Choroid plexus epithelial cell (primary cell): ENCODE measurements at regions not wholly inside any gene's neighbourhood (a gene's known extent, or its start where the extent isn't known, plus 50 kb on each side); places are given as distances from the start of the nearest gene placed in this dataset.

ENCODE experiments used
- DNase-seq: peaks from one replicate; pipeline ENCODE4 v3.0.0-alpha.2; 2010; ENCODE audit warnings: low read depth
- H3K4me3 ChIP-seq: 2 replicates; pipeline ENCODE4 v1.5.1; 2011; ENCODE audit warnings: low read depth, mild to moderate bottlenecking, control low read depth, low read length, moderate library complexity
- CTCF ChIP-seq: conservative IDR thresholded peaks from 2 replicates; pipeline ENCODE4 v1.5.1; 2011; ENCODE audit warnings: low read depth, mild to moderate bottlenecking, control low read depth, inconsistent platforms, low read length, moderate library complexity

- peak; percentile 40 for DNase-seq
- peak; percentile 40 for TF ChIP-seq CTCF
- no peak overlapping the region for H3K4me3 ChIP-seq
Measured at GRCh38 chr13:100828226-100828625, 153.6 kb upstream of the TMTC4 start.

- H3K4me3 ChIP-seq, result no peak overlapping the region
- no peak for TF ChIP-seq CTCF
- DNase-seq, result no peak
Measured at GRCh38 chr13:100827489-100828176, 153.0 kb upstream of the TMTC4 start.

GRCh38 chr13:100826441-100826840 is 151.8 kb upstream of the TMTC4 start:
- DNase-seq, result no peak
- H3K4me3 ChIP-seq, result no peak overlapping the region
- TF ChIP-seq CTCF, result no peak

- peak; percentile 44 for DNase-seq
- TF ChIP-seq CTCF, result no peak
Measured at GRCh38 chr13:100825557-100825956, 151.0 kb upstream of the TMTC4 start.

GRCh38 chr13:100824366-100824765 is 149.8 kb upstream of the TMTC4 start:
- TF ChIP-seq CTCF, result no peak
- no peak overlapping the region for H3K4me3 ChIP-seq
- peak; percentile 9 for DNase-seq

More at GRCh38 chr13:100825557-100825956, 151.0 kb upstream of the TMTC4 start:
- H3K4me3 ChIP-seq, result no peak overlapping the region

GRCh38 chr13:100823448-100823847 is 148.9 kb upstream of the TMTC4 start:
- no peak for DNase-seq
- no peak for TF ChIP-seq CTCF
- no peak overlapping the region for H3K4me3 ChIP-seq

- no peak overlapping the region for H3K4me3 ChIP-seq
- DNase-seq, result no peak
- TF ChIP-seq CTCF, result no peak
Measured at GRCh38 chr13:100822871-100823443, 148.4 kb upstream of the TMTC4 start.
